ENCODE measurements at regions not wholly inside any gene's neighbourhood (a gene's known extent, or its start where the extent isn't known, plus 50 kb on each side); places are given as distances from the start of the nearest gene placed in this dataset.

DNA sequence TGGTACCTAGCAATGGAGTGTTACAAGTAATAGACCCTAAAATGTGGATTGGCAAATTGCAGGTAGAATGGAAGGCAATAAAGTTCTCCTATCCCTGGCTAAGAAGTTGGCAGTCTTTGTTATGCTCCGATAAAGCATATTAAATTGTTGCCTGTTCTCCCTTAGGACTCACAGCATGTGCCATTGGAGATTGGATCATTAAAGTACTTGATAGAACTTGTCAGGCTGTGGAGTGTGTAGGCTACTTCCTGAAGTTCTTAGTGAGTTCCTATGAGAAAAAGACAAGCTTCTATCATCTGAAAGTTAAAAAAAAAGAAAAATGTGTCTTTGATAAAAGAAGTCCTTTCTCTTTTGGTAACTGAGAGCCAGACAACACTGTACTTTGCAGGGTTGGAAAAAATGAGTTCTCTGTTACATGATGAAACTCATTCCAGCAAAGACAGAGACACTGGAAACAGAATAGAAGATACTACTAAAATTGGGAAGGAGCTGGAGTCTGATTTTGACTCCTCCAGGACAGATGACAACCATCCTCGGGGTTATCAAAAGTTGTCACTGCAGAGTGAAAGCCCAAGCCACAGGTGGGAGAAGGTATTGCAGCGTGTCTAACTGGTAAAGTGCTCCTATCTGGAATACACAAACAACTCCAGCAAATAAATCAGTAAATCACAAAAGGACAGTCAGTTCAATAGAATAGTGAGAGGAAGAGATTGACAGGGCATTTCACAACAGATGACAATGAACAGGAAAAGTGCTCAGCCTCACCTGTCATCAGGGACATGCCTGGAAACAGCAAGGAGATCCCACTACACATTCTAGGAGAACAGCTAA lies 87.5 kb upstream of the WDR26 start:
- no peak for FAIRE-seq

More for the DNA sequence above, 87.5 kb upstream of the WDR26 start:
- Histone ChIP-seq H4K8ac (ENCODE audit: extremely low read depth, insufficient read depth, low read length) (no peak overlapping the region), H3K14ac (ENCODE audit: insufficient read length) (no peak overlapping the region), H3K79me1 (ENCODE audit: low read depth, low read length) (no peaks in the 10 kb centered on the region), H3K56ac (replicated peaks; ENCODE audit: insufficient read length, low read depth, low read length) (no peak overlapping the region), H3K4ac (replicated peaks; ENCODE audit: insufficient read length, low read depth, low read length) (no peak overlapping the region), H3K23ac (ENCODE audit: insufficient read length) (no peak overlapping the region), H2BK20ac (ENCODE audit: low read length) (no peak overlapping the region), H3K4me1 (replicated peaks in 1 of 4; ENCODE audit: control insufficient read depth in 3 of 4, insufficient read depth in 4 of 4, low read length in 3 of 4) (no peaks in the 10 kb centered on the region), H4K5ac (ENCODE audit: insufficient read length, low read depth, low read length) (no peak overlapping the region), H2AFZ (ENCODE audit: low read length) (no peak overlapping the region), H4K20me1 (replicated peaks in 1 of 2; ENCODE audit: control insufficient read depth in 1 of 2, insufficient read depth in 2 of 2, low read length in 2 of 2) (no peaks in the 10 kb centered on the region), H3K36me3 (ENCODE audit: control insufficient read depth in 2 of 4, insufficient read depth in 4 of 4, low read length in 3 of 4) (no peaks in the 10 kb centered on the region), H3K9me3 (ENCODE audit: insufficient read depth in 2 of 2, low read depth in 1 of 2, low read length in 1 of 2) (no peaks in the 10 kb centered on the region; a peak in 1 of 4 replicates), H3K18ac (ENCODE audit: extremely low read depth, low read length) (no peak overlapping the region), H2BK120ac (replicated peaks; ENCODE audit: low read depth, low read length) (no peak overlapping the region), H3K4me2 (ENCODE audit: insufficient read depth in 1 of 2, low read depth in 2 of 2, low read length in 2 of 2) (no peak overlapping the region), H2BK12ac (ENCODE audit: low read depth, low read length) (no peak overlapping the region), H3K27ac (ENCODE audit: low read depth, low read length) (no peak overlapping the region), H3K79me2 (ENCODE audit: control insufficient read depth in 1 of 2, insufficient read depth in 2 of 2, low read length in 2 of 2) (no peaks in the 10 kb centered on the region), H3K4me3 (ENCODE audit: extremely low read depth in 1 of 4, insufficient read depth in 2 of 4, low read depth in 3 of 4, low read length in 4 of 4) (no peak overlapping the region), H4K91ac (replicated peaks; ENCODE audit: insufficient read length, low read length) (no peak overlapping the region), H3K9ac (replicated peaks in 1 of 4; ENCODE audit: extremely low read depth in 1 of 4, low read depth in 3 of 4, low read length in 3 of 4) (no peak overlapping the region), H2BK5ac (ENCODE audit: low read depth, low read length) (no peak overlapping the region), H2BK15ac (ENCODE audit: low read length) (no peak overlapping the region), H3K27me3 (replicated peaks in 1 of 4; ENCODE audit: control insufficient read depth in 3 of 4, extremely low read depth in 1 of 4, insufficient read depth in 3 of 4, low read length in 3 of 4) (no peaks in the 10 kb centered on the region), H3K23me2 (ENCODE audit: low read depth, low read length) (no peaks in the 10 kb centered on the region), H2AK5ac (ENCODE audit: low read depth, low read length) (no peak overlapping the region)
- no peak for DNase-seq (ENCODE audit: low read depth in 1 of 2, low spot score in 2 of 2)
- 75% methylated on average over 3 of the region's 3 CpGs; no CpG with 5 or more reads in 1 of the 2 experiments for WGBS, 2 experiments (ENCODE audit: extremely low coverage in 1 of 2, insufficient coverage in 1 of 2, insufficient read length in 1 of 2, insufficient replicate concordance in 2 of 2, low coverage in 1 of 2, low lambda C conversion rate in 2 of 2, missing lambda C conversion rate in 1 of 2)
- TF ChIP-seq KDM5A (IDR thresholded peaks at IDR 0.05; ENCODE audit: low read length), result no peak
- TF ChIP-seq RAD21 (IDR thresholded peaks at IDR 0.05 in 1 of 2, conservative IDR thresholded peaks at IDR 0.05 in 1 of 2; ENCODE audit: low read depth in 2 of 2, low read length in 2 of 2), result 0 out of 4 replicates have a peak, but pooled peaks of 1 of the 2 experiments have one; percentile 9
- TF ChIP-seq, protein P1, sequence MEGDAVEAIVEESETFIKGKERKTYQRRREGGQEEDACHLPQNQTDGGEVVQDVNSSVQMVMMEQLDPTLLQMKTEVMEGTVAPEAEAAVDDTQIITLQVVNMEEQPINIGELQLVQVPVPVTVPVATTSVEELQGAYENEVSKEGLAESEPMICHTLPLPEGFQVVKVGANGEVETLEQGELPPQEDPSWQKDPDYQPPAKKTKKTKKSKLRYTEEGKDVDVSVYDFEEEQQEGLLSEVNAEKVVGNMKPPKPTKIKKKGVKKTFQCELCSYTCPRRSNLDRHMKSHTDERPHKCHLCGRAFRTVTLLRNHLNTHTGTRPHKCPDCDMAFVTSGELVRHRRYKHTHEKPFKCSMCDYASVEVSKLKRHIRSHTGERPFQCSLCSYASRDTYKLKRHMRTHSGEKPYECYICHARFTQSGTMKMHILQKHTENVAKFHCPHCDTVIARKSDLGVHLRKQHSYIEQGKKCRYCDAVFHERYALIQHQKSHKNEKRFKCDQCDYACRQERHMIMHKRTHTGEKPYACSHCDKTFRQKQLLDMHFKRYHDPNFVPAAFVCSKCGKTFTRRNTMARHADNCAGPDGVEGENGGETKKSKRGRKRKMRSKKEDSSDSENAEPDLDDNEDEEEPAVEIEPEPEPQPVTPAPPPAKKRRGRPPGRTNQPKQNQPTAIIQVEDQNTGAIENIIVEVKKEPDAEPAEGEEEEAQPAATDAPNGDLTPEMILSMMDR (IDR thresholded peaks at IDR 0.05; ENCODE audit: control extremely low read depth in 1 of 3, insufficient read depth in 1 of 3, low read depth in 1 of 3, low read length in 3 of 3), result peak in 1 of 3 experiments; percentile 24; a peak in 1 of 4 replicates
- no peak for TF ChIP-seq SIX5 (IDR thresholded peaks at IDR 0.05; ENCODE audit: low read depth, low read length)
- ChIA-PET POLR2A (ENCODE audit: partially characterized antibody) (no interaction called here), CTCF (ENCODE audit: partially characterized antibody) (interaction anchor here (0.7 to 1.7 kb wide), 11 partner anchors 10 to 373 kb away, joined by 3 to 6 read pairs (median 3); no protein-coding TSS in a partner anchor)

Measured in H1 (cell line).